ENCODE measurements at regions not wholly inside any gene's neighbourhood (a gene's known extent, or its start where the extent isn't known, plus 50 kb on each side); places are given as distances from the start of the nearest gene placed in this dataset.

GRCh38 chr20:51265361-51265760 lies 242.5 kb upstream of the KCNG1 start:
- no peak for DNase-seq

- DNase-seq = no peak
Observed at GRCh38 chr20:51262240-51262639, 239.3 kb upstream of the KCNG1 start.

GRCh38 chr20:51259455-51259854 lies 236.5 kb upstream of the KCNG1 start:
- no peak for DNase-seq

- DNase-seq = no peak
Observed at GRCh38 chr20:51258582-51259165, 235.8 kb upstream of the KCNG1 start.

- DNase-seq = no peak
Observed at GRCh38 chr20:51255417-51255816, 232.5 kb upstream of the KCNG1 start.

- DNase-seq = no peak
Observed at GRCh38 chr20:51253280-51253679, 230.4 kb upstream of the KCNG1 start.

- no peak for DNase-seq
Observed at GRCh38 chr20:51249781-51250180, 226.9 kb upstream of the KCNG1 start.

GRCh38 chr20:51249215-51249614 lies 226.3 kb upstream of the KCNG1 start:
- DNase-seq = no peak

GRCh38 chr20:51244466-51244865 lies 221.6 kb upstream of the KCNG1 start:
- no peak for DNase-seq

- no peak for DNase-seq
Observed at GRCh38 chr20:51238675-51239305, 215.9 kb upstream of the KCNG1 start.

- DNase-seq = no peak
Observed at GRCh38 chr20:51237791-51238190, 214.9 kb upstream of the KCNG1 start.

- no peak for DNase-seq
Observed at GRCh38 chr20:51237278-51237677, 214.4 kb upstream of the KCNG1 start.

GRCh38 chr20:51236421-51236820 lies 213.5 kb upstream of the KCNG1 start:
- no peak for DNase-seq

GRCh38 chr20:51233345-51233744 lies 210.4 kb upstream of the KCNG1 start:
- DNase-seq = no peak

- DNase-seq = no peak
Observed at GRCh38 chr20:51230727-51231126, 207.8 kb upstream of the KCNG1 start.

- DNase-seq = no peak
Observed at GRCh38 chr20:51228763-51229162, 205.9 kb upstream of the KCNG1 start.

- DNase-seq = no peak
Observed at GRCh38 chr20:51227744-51228143, 204.8 kb upstream of the KCNG1 start.

- no peak for DNase-seq
Observed at GRCh38 chr20:51223183-51223720, 200.3 kb upstream of the KCNG1 start.

- no peak for DNase-seq
Observed at GRCh38 chr20:51221791-51222408, 199.0 kb upstream of the KCNG1 start.

- DNase-seq = no peak
Observed at GRCh38 chr20:51221103-51221502, 198.2 kb upstream of the KCNG1 start.

- DNase-seq = peak; percentile 84
Observed at GRCh38 chr20:51220293-51220706, 197.4 kb upstream of the KCNG1 start.

- DNase-seq = no peak
Observed at GRCh38 chr20:51219544-51219943, 196.6 kb upstream of the KCNG1 start.

GRCh38 chr20:51218603-51219002 lies 195.7 kb upstream of the KCNG1 start:
- DNase-seq = no peak

GRCh38 chr20:51217347-51218045 lies 194.6 kb upstream of the KCNG1 start:
- DNase-seq = no peak

Measured in stimulated activated CD8-positive, alpha-beta memory T cell treated with anti-CD3 and anti-CD28 coated beads, Interleukin-4, amount 100 ng/mL, for 48 hours (primary cell).